RCC 7860 (cell line): ENCODE measurements at regions not wholly inside any gene's neighbourhood (a gene's known extent, or its start where the extent isn't known, plus 50 kb on each side); places are given as distances from the start of the nearest gene placed in this dataset.
A peak's percentile ranks its signal among the peaks of the same experiment; 100 is the strongest.
"Not testable (repeated sequence)": the region's sequence is repeated elsewhere in the genome, so short reads cannot be mapped to it uniquely, and the experiment has no call there.

Experiments
- DNase-seq: peaks from one replicate; pipeline ENCODE4 v3.0.0-alpha.2; 2015; ENCODE audit warnings: low spot score
- FAIRE-seq: peaks from 2 replicates; lab custom pipeline; 2012; peaks lifted over from hg19 to GRCh38; lab: Jason Lieb, UNC

DNA sequence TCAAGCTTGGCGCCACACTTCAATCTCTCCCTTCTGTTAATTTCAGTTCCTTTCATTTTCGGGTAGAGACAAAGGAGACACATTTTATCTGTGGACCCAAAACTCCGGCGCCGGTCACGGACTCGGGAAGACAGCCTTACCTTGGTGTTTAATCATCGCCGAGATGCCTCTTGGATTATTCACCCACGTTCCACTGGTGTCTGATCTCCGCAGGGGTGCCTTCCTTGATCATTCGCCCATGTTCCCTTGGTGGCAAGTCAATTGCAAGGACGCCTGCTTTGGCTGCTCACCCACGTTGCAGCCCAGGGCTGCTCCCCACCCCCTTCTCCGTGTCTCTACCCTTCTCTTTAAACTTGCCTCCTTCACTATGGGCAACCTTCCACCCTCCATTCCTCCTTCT, 830.6 kb downstream of the LTN1 start:
- DNase-seq (peak; percentile 61), FAIRE-seq (peak; percentile 30)

DNA sequence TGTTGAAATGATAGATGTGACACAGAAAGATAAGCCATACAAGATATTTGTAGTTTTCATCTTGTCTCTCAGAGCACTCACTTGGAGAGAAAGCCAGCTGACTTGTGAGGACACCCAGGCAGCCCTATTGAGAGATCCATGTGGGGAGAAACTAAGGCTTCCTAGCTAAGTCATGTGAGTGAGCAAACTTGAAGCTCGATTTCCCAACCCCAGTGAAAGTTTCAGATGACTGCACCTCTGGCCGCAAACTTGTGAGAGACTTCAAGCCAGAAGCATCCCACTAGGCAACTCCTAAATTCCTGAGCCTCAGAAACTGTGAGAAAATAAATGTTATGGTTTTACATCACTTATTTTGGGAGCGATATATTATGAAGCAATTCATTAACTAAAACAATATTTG, 832.3 kb downstream of the LTN1 start:
- peak; percentile 69 for DNase-seq
- FAIRE-seq, result peak; percentile 96

DNA sequence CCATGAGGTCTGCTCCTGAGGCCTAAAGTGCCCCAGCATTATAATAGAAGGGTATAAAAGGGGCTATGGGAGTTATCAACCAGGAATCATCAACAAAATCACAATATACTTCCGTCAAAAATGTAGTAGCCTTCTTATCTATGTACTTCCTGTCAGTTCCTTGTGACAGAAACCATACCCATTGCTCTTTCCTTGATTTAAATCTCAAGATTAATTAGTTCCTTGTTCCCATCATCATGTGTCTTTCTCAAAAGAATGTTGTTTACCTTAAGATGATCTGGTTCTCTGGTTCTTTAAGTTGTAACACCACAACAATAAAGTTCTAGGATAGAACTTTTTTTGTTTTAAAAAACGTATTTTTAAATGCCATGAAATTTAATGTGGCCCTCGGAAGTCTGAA, 833.3 kb downstream of the LTN1 start:
- FAIRE-seq, result no peak
- no peak for DNase-seq

DNA sequence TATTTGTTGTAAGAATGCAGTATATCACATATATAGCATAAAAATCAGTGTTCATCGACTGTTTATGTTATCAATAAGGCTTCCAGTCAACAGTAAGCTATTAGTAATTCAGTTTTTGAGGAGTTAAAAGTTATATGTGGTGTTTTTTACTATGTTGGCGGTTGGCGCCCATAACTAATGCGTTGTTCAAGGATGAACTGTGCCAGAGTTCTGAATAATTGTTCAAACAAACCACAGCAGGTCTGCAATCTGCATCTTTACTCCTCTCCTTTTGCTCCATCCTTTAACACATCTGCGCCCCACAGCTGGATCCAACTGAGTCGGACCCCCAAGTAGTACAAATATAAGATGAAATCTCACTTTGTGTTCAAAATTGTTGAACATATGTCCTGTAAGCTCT, 836.1 kb downstream of the LTN1 start:
- DNase-seq (no peak), FAIRE-seq (no peak)

DNA sequence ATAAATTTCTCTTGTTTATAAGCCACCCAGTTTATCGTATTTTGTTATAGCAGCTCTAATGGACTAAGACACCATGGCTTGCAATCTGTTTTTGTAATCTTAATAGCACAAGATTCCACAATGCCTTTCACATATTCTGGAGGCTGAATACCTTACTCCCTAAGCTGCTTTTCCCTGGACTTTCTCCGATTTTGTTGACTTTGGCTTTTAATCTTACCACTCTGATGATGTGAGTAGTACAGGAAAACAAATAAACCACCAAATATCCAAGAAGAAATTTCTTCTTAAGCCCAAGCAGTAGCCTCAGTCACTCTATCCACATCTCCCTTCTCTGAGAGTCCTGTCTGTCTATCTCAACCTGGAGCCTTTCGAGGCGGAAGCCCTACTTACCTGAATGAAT, 838.6 kb downstream of the LTN1 start:
- DNase-seq (no peak), FAIRE-seq (no peak)

DNA sequence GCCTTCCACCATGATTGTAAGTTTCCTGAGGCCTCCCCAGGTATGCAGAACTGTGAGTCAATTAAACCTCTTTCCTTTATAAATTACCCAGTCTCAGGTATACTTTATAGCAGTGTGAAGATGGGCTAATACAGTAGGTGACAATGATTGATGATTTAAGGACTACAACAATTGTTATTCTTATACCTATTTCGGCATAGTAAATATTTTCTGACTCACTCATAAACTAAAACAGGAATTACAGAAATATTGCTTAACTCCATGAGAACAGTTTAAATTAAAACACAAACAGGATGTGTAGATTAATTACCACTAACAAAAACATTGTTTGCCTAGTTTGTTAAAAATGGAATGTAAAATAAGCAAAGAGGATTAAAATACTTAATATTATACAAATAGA, 839.9 kb downstream of the LTN1 start:
- DNase-seq, result no peak

DNA sequence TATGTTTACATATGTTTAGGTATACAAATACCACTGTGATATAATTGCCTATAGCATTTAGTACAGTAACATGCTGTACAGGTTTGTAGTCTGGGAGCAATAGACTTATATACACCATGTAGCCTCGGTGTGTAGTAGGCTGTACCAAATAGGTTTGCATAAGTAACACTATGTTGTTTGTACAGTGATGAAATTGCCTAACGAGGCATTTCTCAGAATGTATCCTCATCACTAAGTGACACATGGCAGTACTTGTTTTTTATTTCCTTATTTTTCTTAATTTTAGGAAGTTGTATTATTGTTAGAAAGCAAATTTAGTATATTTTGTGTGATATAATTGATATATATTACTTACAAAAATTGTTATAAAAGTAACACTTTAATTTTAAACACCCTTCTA, 840.9 kb downstream of the LTN1 start:
- no peak for DNase-seq
- FAIRE-seq, result no peak

More for the DNA sequence above, 839.9 kb downstream of the LTN1 start:
- FAIRE-seq, result no peak

DNA sequence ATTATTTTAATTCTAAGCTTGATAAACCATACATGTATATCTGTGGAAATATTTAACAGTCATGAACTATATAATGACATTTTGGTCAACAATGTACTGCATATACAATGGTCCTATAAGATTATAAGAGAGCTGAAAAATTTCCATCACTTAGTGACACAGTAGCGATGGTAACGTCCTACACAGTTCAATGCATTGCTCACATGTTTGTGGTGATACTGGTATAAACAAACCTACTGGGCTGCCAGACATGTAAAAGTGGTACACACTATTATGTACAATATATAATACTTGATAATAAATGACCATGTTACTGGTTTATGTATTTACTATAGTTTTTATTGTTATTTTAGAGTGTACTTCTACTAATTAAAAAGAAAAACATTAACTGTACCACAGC, 841.9 kb downstream of the LTN1 start:
- DNase-seq (no peak), FAIRE-seq (no peak)

DNA sequence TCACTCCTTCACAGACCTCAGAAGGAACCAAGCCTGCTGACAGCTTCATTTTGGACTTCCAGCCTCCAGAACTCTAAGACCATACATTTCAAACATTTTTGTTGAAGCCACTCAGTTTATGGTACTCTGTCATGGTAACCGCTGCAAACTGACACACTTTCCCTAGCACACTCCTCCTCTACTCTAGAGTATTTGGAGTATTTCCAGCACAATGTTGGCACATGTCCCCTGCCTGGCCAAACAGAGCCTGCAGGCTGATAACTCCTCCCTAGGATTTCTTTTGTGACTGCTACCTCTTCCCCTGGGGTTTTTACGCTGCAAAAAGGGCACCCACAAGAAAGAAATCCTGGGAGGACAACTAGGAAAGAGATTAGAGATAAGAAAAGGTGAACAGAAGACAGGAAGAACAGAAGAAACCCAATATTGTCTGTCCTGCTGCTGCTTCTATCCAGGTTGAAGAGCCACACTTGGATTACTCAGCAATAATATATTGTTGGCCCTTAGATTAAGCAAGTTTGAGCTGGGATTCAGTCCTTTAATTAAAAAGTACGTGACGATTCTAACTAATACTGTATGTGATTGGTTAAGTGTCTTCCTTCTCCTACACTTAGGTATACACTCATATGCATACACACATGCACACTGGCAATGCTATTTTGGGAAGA, 844.1 kb downstream of the LTN1 start:
- DNase-seq (no peak), FAIRE-seq (no peak)

DNA sequence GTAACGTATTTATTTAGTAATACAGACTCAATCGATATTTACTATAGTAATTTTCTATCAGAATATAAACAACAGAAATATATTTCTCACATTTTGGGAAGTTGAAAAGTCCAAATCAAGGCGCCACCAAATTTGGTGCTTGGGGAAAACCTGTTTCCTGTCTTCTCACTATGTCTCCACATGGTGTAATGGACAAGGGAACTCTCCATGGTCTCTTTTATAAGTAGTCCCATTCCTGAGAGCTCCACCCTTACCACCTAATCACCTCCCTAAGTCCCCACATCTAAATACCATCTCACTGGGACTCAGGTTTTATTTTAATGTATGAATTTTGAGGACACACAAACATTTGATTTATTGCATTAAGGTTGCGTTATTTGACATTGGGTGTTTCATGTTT, 848.0 kb downstream of the LTN1 start:
- DNase-seq (no peak), FAIRE-seq (no peak)

DNA sequence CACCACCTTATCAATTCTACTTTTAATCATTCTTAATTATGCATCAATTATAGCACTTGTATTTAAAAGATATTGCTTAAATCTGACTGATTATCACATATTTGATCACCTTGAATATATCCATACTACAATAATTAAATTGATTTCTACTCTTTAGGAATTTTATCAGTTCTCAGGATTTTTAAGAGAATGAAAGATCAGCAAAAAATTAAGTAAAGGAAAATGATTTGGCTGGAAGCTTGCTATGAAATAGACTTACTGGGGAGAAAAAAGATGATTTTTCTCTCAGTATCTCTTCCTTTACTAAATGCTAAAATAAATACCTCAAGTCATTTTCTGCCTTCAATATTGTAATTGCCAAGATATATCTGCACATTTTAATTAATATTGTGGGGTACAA, 848.6 kb downstream of the LTN1 start:
- no peak for FAIRE-seq
- DNase-seq, result no peak

DNA sequence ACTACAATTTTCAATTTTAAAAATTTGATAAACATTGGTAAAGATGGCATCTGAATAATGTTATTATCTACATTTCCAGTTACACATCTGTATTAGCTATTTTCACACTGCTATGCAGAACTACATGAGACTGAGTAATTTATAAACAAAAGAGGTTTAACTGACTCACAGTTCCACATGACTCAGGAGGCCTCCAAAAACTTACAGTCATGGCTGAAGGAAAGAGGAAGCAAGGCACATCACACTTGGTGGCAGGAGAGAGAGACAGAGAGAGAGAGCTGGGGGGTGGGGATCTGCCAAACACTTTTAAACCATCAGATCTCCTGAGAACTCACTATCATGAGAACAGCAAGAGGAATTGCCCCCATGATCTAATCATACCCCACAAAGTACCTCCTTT, 850.0 kb downstream of the LTN1 start:
- DNase-seq (peak; percentile 43), FAIRE-seq (peak; percentile 87)

DNA sequence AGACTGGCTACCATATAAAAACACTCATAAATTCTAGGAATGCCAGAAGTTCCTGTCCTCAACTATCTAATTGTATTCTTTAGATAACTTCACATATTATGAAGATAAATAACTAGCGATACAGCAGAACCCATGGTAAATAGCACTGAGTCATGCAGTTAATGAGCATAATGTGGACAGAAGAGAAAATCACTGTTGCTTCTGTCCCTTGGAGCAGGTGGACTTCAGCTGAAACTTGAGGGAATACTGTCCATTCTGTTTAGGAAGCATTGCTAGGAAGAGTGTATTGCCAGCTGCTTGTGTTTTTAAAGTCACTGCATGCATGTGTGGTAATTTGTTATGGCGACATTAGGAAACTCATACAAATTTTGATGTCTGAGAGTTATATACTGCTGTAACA, 854.4 kb downstream of the LTN1 start:
- FAIRE-seq (no peak), DNase-seq (no peak)

DNA sequence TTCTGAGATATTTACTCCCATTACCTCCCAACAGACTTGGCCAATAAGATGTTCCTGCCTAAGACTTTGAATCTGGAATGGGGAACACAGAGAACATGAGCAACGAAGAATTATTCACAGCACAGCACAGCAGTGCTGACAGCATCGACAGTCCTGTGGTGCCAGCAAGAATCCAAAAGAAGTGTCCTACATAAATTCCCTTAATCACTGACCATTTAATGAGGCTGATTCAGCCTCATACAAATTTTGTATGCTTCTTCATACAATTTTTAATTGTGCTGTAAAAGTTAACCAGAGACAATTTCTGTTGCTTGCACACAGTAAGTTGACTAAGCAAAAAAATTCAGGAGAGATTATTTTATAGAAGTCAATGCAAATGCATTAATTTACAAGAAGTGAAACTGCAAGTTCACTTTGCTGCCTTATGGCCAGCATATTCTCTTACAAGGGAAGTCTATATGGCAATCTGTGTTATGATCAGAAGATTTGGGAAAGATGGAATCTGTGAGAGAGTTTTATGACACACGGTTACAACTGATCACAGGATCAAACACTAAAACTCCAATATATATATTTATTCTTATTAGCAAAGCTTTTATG, 855.9 kb downstream of the LTN1 start:
- no peak for FAIRE-seq
- no peak for DNase-seq

DNA sequence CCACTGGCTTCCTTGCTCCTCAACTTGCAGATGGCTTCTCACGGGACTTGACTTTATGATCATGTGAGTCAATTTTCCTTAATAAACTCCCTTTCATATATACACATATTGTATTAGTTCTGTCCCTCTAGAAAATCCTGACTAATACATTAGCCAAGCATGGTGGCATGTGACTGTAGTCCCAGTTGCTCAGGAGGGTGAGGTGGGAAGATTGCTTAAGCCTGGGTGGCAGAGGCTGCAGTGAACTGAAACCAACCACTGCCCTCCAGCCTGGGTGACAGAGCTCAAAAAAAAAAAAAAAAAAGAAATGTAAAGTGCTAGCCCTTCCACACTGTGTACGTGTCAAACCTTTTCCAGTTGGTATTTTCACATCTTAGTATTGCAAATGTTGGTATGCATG, 857.0 kb downstream of the LTN1 start:
- FAIRE-seq (no peak), DNase-seq (peak; percentile 25)

DNA sequence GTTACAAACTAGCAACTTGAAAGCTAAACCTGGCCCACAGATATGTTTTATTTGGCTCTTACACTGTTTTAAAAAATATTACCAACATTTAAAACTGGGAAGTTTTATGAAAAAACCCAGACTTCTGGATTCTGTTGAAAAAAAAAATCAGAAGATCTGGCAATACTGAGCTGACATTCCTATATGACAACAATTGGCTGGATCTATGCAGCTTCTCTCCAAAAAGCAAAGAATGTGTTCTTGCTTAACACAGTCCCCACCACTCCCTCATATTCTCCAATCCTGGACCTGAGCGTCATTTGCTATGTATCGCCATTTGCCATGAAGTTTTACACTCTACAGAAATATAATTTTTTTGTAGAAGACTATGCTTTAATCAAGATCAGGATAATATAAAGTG, 859.6 kb downstream of the LTN1 start:
- DNase-seq, result no peak
- no peak for FAIRE-seq

DNA sequence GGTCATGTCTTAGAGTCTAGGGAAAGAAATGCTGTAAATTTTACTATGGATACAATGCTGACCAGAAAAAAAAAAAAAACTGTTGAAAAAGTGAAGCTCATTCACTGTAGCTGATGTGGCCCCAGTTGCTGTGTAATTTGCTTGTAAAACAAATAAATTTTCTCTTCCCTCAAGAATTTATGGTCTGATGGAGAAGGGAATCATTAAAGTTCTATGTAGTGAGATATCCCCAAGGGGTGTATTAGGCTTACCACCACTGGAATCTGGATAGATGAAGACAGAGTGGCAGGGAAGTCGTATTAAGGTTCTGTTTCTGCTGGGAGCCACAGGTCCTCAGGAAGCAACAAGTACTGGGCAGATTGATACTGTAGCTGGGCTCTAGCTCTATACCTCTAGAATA, 860.0 kb downstream of the LTN1 start:
- FAIRE-seq (no peak), DNase-seq (no peak)

DNA sequence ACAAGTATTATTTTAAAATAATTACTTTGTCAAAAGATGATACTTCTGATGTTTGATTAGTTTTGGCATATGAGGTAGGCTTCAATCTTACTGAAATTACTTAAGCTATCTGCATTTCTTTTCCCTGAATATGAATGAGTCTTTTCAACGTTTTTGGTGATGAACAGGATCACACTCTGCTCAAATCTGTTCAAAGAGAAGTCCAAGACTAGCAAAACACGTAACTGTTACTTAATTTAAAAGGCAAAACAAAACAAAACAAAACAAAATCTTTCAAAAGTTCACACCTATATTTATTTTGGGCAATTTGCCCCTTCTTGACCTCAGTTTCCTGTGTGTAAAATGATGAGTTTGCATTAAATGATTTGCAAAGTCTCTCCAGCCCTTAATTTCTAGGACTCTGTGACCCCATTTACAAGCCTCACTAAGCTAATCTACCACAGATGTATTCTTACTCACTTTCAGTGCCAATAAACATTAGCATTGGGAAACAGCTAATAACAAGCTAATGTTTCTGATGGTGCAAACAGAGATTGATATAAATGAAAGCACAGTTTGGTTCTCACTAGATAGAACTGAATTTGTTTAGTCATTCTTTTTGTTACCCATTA, 865.4 kb downstream of the LTN1 start:
- FAIRE-seq (no peak), DNase-seq (no peak)

DNA sequence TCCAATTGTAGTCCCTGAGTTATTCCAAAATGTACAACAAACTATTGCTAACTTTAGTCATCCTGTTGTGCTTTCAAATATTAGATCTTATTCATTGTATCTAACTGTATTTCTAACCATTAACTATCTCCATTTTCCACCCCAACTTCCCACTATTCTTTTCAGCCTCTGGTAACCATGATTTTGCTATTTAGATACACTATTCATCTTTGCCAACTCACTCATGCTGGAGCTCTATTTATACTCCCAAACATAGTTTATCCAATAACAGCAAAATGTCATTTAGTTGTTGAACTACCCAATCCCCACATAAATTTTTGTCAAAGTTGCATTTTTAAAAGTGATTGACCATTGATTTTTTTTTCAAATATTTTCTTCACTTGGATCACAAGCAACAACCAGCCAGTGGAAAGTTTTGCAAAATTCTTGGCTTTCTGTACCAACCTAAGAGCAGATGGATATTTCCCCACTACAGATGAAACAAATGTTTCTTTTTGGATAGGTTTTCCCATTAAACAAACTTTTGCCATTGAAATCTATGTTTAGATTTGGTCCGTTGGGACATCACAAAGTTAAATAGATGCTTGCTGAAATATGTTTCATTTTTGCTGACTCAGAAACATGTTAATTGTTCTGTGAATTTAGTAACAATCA, 866.0 kb downstream of the LTN1 start:
- no peak for DNase-seq
- no peak for FAIRE-seq

DNA sequence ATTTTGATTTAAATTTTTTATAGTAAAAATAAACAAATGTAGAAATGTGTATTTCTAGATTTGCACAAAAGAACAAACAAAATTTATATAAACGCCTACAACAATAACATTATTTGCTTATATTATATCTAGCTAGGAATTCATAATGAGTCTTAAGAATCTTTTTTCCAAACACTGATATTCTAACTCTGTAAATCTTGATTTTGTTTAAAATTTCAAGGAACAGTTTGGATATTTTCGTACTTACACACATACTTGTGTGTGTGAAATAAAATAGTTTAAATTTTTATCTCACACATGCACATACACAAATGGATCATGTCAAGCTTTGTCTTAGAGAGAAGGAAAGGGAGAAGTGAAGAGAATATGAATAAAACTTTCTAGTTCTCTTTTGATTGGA, 868.1 kb downstream of the LTN1 start:
- FAIRE-seq, result no peak
- no peak for DNase-seq

DNA sequence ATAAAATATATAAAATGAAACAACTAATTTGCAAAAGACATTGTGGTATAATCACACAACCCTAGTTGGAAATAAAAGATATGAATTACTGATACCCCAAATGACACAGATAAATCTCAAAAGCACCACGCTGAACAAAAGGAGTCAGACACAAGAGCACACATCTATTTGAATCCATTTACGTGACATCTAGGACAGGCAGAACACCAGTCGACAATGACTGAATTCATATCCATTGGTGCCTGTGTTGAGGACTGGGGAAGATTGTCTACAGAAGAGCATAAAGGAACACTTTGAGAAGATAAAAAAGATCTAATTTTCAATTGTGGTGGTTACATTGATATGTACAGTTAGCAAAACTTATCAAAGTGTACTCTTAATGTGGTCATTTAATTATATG, 874.1 kb downstream of the LTN1 start:
- DNase-seq (no peak), FAIRE-seq (no peak)

DNA sequence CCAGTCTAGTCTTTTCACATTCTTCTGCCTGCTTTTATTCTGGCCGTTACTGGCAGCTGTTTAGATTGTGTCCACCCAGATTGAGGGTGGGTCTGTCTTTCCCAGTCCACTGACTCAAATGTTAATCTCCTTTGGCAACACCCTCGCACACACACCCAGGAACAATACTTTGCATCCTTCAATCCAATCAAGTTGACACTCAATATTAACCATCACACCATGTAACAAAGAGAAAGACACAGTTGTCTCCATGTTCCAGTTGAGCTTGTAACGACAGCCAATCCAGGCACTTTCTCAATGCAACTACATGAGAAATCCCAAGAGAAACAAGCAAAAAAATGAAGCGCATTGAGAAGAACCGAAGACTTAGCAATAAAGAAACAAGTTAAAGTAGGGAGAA, 877.7 kb downstream of the LTN1 start:
- FAIRE-seq, DNase-seq: not testable (repeated sequence)
